Kidney (tissue), 13 donors: ENCODE measurements at regions not wholly inside any gene's neighbourhood (a gene's known extent, or its start where the extent isn't known, plus 50 kb on each side); places are given as distances from the start of the nearest gene placed in this dataset.

Experiments
- DNase-seq, 5 donors: peaks; one replicate each; pipeline ENCODE4 v3.0.0-alpha.2; 2013 to 2020
- FAIRE-seq: peaks from 2 replicates; lab custom pipeline; 2012; peaks lifted over from hg19 to GRCh38; lab: Jason Lieb, UNC
- H3K27ac ChIP-seq, 2 donors: one replicate each; pipeline ENCODE4 v1.7.0; 2013; ENCODE audit warnings: low read depth in 2 of 2, low read length in 2 of 2, inconsistent platforms in 1 of 2
- H3K27me3 ChIP-seq: one replicate; pipeline ENCODE4 v1.7.1; 2013; ENCODE audit warnings: low read length, inconsistent platforms; ENCODE audit not compliant: control insufficient read depth, insufficient read depth
- H3K36me3 ChIP-seq, 3 donors: one replicate each; pipeline versions ENCODE4 v1.7.0 to v1.7.1; 2013; ENCODE audit warnings: low read length in 3 of 3, control low read depth in 1 of 3, inconsistent platforms in 1 of 3; ENCODE audit not compliant: insufficient read depth in 3 of 3, control insufficient read depth in 2 of 3
- H3K4me1 ChIP-seq, 3 donors: one replicate each; pipeline versions ENCODE4 v1.7.0 to v1.7.1; 2013; ENCODE audit warnings: low read length in 3 of 3, inconsistent platforms in 1 of 3, low read depth in 1 of 3; ENCODE audit not compliant: control insufficient read depth in 2 of 3, insufficient read depth in 2 of 3
- H3K4me3 ChIP-seq, 3 donors: one replicate each; pipeline versions ENCODE4 v1.7.0 to v1.8.1; 2013; ENCODE audit warnings: low read length in 3 of 3, control low read depth in 1 of 3, inconsistent platforms in 1 of 3
- H3K9ac ChIP-seq, 3 donors: one replicate each; pipeline versions ENCODE4 v1.7.0 to v1.7.1; 2013; ENCODE audit warnings: low read length in 3 of 3, control low read depth in 1 of 3, inconsistent platforms in 1 of 3
- H3K9me3 ChIP-seq, 3 donors: one replicate each; pipeline versions ENCODE4 v1.7.0 to v1.7.1; 2013; ENCODE audit warnings: low read length in 3 of 3, control low read depth in 1 of 3, inconsistent platforms in 1 of 3; ENCODE audit not compliant: control insufficient read depth in 2 of 3, insufficient read depth in 1 of 3
- CTCF ChIP-seq: IDR thresholded peaks from 3 replicates; pipeline ENCODE4 v1.5.1; 2012; ENCODE audit warnings: mild to moderate bottlenecking, moderate library complexity, borderline replicate concordance; ENCODE audit not compliant: insufficient read depth; ENCODE audit errors: extremely low read depth
- intact Hi-C: fragments of 100-400 bp; cut with DNase I; formaldehyde crosslinking; loops from one replicate; pipeline ENCODE4 v1.11.1; 2022
- donor health status: control.
- donor health status: control.
- donor health status: control.
- donor health status: control.
- donor health status: control.
- donor health status: DM: yes; HTN: yes; CAD: no.
- donor health status: Normal renal cell carcinoma (clear cell type).

GRCh38 chr13:61672756-61673155, 257.1 kb upstream of the PCDH20 start:
- intact Hi-C loops = no loop called here
- DNase-seq (no peak), FAIRE-seq (no peak)
- H3K27ac ChIP-seq = no peak overlapping the region
- no peak for TF ChIP-seq CTCF
- no peaks in the 10 kb centered on the region for H3K4me1 ChIP-seq
- H3K9ac ChIP-seq = no peak overlapping the region
- H3K27me3 ChIP-seq = no peaks in the 10 kb centered on the region
- H3K9me3 ChIP-seq = no peaks in the 10 kb centered on the region
- no peak overlapping the region for H3K4me3 ChIP-seq
- no peaks in the 10 kb centered on the region for H3K36me3 ChIP-seq

- no peaks in the 10 kb centered on the region for H3K4me1 ChIP-seq
- H3K27me3 ChIP-seq = no peaks in the 10 kb centered on the region
- TF ChIP-seq CTCF = no peak
- intact Hi-C loops = no loop called here
- peak in 1 of 5 donors; percentile 29 for DNase-seq
- FAIRE-seq = no peak
- no peaks in the 10 kb centered on the region for H3K36me3 ChIP-seq
- no peak overlapping the region for H3K4me3 ChIP-seq
- no peaks in the 10 kb centered on the region for H3K9me3 ChIP-seq
- no peak overlapping the region for H3K9ac ChIP-seq
- H3K27ac ChIP-seq = no peak overlapping the region
These were observed 254.9 kb upstream of the PCDH20 start for GRCh38 chr13:61670384-61671161.

GRCh38 chr13:61664801-61665705, 249.4 kb upstream of the PCDH20 start:
- H3K9ac ChIP-seq = no peak overlapping the region
- peak overlapping the region in 1 of 2 donors; percentile 33 for H3K27ac ChIP-seq
- intact Hi-C loops = no loop called here
- DNase-seq (peak in 2 of 5 donors; percentile 22 to 24), FAIRE-seq (no peak)
- no peak for TF ChIP-seq CTCF
- H3K36me3 ChIP-seq = no peaks in the 10 kb centered on the region
- no peaks in the 10 kb centered on the region for H3K4me1 ChIP-seq
- H3K9me3 ChIP-seq = no peaks in the 10 kb centered on the region
- no peak overlapping the region for H3K4me3 ChIP-seq
- H3K27me3 ChIP-seq = no peaks in the 10 kb centered on the region
